WTC11 (cell line): ENCODE measurements at regions not wholly inside any gene's neighbourhood (a gene's known extent, or its start where the extent isn't known, plus 50 kb on each side); places are given as distances from the start of the nearest gene placed in this dataset.

ENCODE experiments used
- ATAC-seq: fragments of 200-7000 bp; cut with Tn5 transposase; 2 replicates; pipeline ENCODE4 v1.10.0; 2021; ENCODE audit warnings: mild to moderate bottlenecking, moderate library complexity
- CTCF ChIA-PET: fragments of 300-600 bp; sonication (Branson Sonifier 250); formaldehyde crosslinking; loops from one replicate; lab custom pipeline; 2021; ENCODE audit warnings: antibody characterized with exemption; lab: Charles Lee
- POLR2A ChIA-PET: fragments of 350-600 bp; sonication (Branson Sonifier 250); formaldehyde crosslinking; loops from one replicate; lab custom pipeline; 2021; ENCODE audit warnings: antibody characterized with exemption; lab: Charles Lee
- DNase-seq: peaks from one replicate; pipeline ENCODE4 v3.0.0; 2021; ENCODE audit warnings: low spot score
- H3K27ac Mint-ChIP-seq: 2 replicates; pipeline ENCODE4 v1.8.0; 2021; ENCODE audit warnings: mixed read lengths
- H3K27me3 Mint-ChIP-seq: 2 replicates; pipeline ENCODE4 v1.8.0; 2021; ENCODE audit warnings: low read depth, mild to moderate bottlenecking, moderate library complexity, mixed read lengths
- H3K36me3 Mint-ChIP-seq: 2 replicates; pipeline ENCODE4 v1.8.0; 2021; ENCODE audit warnings: mixed read lengths
- H3K4me1 Mint-ChIP-seq: 2 replicates; pipeline ENCODE4 v1.8.0; 2022; ENCODE audit warnings: mixed read lengths
- H3K4me3 Mint-ChIP-seq: 2 replicates; pipeline ENCODE4 v1.8.0; 2021; ENCODE audit warnings: mild to moderate bottlenecking, moderate library complexity, mixed read lengths
- H3K9me3 Mint-ChIP-seq: 2 replicates; pipeline ENCODE4 v1.8.0; 2021; ENCODE audit warnings: mixed read lengths
- AFF4 ChIP-seq: sonication (generic); formaldehyde crosslinking; IDR thresholded peaks from 2 replicates; pipeline ENCODE4 v1.8.1; 2023; ENCODE audit warnings: mild to moderate bottlenecking, missing genetic modification reagents, borderline replicate concordance
- AR ChIP-seq: fragments of 250-450 bp; sonication (Bioruptor Pico); IDR thresholded peaks from 2 replicates; pipeline ENCODE4 v1.9.0; 2021; ENCODE audit warnings: mild to moderate bottlenecking
- E2F1 ChIP-seq: sonication (generic); formaldehyde crosslinking; IDR thresholded peaks from 2 replicates; pipeline ENCODE4 v1.8.0; 2022; ENCODE audit warnings: mild to moderate bottlenecking, missing genetic modification reagents
- E2F4 ChIP-seq: sonication (generic); formaldehyde crosslinking; IDR thresholded peaks from 2 replicates; pipeline ENCODE4 v1.8.1; 2022; ENCODE audit warnings: low read depth, mild to moderate bottlenecking, moderate library complexity, missing genetic modification reagents, borderline replicate concordance
- ERG ChIP-seq: fragments of 250-450 bp; sonication (Bioruptor Pico); IDR thresholded peaks from 2 replicates; pipeline ENCODE4 v1.8.0; 2021; ENCODE audit warnings: mild to moderate bottlenecking
- FOXP1 ChIP-seq: sonication (generic); formaldehyde crosslinking; IDR thresholded peaks from 2 replicates; pipeline ENCODE4 v1.8.0; 2022; ENCODE audit warnings: missing genetic modification reagents, mild to moderate bottlenecking, moderate library complexity, borderline replicate concordance
- JUN ChIP-seq: sonication (generic); formaldehyde crosslinking; IDR thresholded peaks from 2 replicates; pipeline ENCODE4 v1.8.0; 2023; ENCODE audit warnings: mild to moderate bottlenecking, missing genetic modification reagents
- NR2C2 ChIP-seq: sonication (generic); formaldehyde crosslinking; IDR thresholded peaks from 2 replicates; pipeline ENCODE4 v1.8.0; 2022; ENCODE audit warnings: mild to moderate bottlenecking, missing genetic modification reagents
- NR3C1 ChIP-seq: sonication (generic); formaldehyde crosslinking; conservative IDR thresholded peaks from 2 replicates; pipeline ENCODE4 v1.8.1; 2023; ENCODE audit warnings: low read depth, mild to moderate bottlenecking, missing genetic modification reagents
- RORB ChIP-seq: fragments of 250-450 bp; sonication (Bioruptor Pico); IDR thresholded peaks from 2 replicates; pipeline ENCODE4 v1.9.0; 2021; ENCODE audit warnings: mild to moderate bottlenecking
- ZBTB43 ChIP-seq: sonication (generic); formaldehyde crosslinking; IDR thresholded peaks from 2 replicates; pipeline ENCODE4 v1.8.1; 2023; ENCODE audit warnings: mild to moderate bottlenecking, missing genetic modification reagents
- ZMAT4 ChIP-seq: fragments of 250-450 bp; sonication (Bioruptor Pico); IDR thresholded peaks from 2 replicates; pipeline ENCODE4 v1.9.0; 2021; ENCODE audit warnings: mild to moderate bottlenecking
- ZNF138 ChIP-seq: sonication (generic); formaldehyde crosslinking; conservative IDR thresholded peaks from 2 replicates; pipeline ENCODE4 v1.8.1; 2022; ENCODE audit warnings: mild to moderate bottlenecking, moderate library complexity, missing genetic modification reagents
- ZNF219 ChIP-seq: sonication (generic); formaldehyde crosslinking; IDR thresholded peaks from 2 replicates; pipeline ENCODE4 v1.8.0; 2023; ENCODE audit warnings: missing genetic modification reagents, mild to moderate bottlenecking, borderline replicate concordance
- ZNF232 ChIP-seq: sonication (generic); formaldehyde crosslinking; IDR thresholded peaks from 2 replicates; pipeline ENCODE4 v1.8.0; 2022; ENCODE audit warnings: mild to moderate bottlenecking, missing genetic modification reagents
- ZNF425 ChIP-seq: fragments of 250-450 bp; sonication (Bioruptor Pico); conservative IDR thresholded peaks from 2 replicates; pipeline ENCODE4 v1.9.0; 2021; ENCODE audit warnings: mild to moderate bottlenecking
- ZNF512 ChIP-seq: sonication (generic); formaldehyde crosslinking; IDR thresholded peaks from 2 replicates; pipeline ENCODE4 v1.8.1; 2022; ENCODE audit warnings: missing genetic modification reagents, borderline replicate concordance

GRCh38 chr16:47892999-47893398 is 262.8 kb downstream of the ABCC12 start:
- H3K36me3 Mint-ChIP-seq, result peaks cover 6% of the 10 kb centered on the region; the same call in 1 of the 2 replicates
- H3K4me3 Mint-ChIP-seq, result no peak overlapping the region
- ChIA-PET CTCF (no interaction called here), POLR2A (no interaction called here)
- TF ChIP-seq E2F1 (CRISPR knock-in tag), result no peak
- TF ChIP-seq ERG (CRISPR knock-in tag), result no peak
- TF ChIP-seq RORB (CRISPR knock-in tag), result no peak
- TF ChIP-seq AFF4 (CRISPR knock-in tag), result no peak
- no peak for TF ChIP-seq ZNF232 (CRISPR knock-in tag)
- no peak for TF ChIP-seq ZNF219 (CRISPR knock-in tag)
- no peak for TF ChIP-seq E2F4 (CRISPR knock-in tag)
- TF ChIP-seq ZNF138 (CRISPR knock-in tag), result no peak
- TF ChIP-seq JUN, result no peak
- TF ChIP-seq ZNF425 (CRISPR knock-in tag), result no peak
- TF ChIP-seq ZBTB43, result no peak
- H3K27ac Mint-ChIP-seq, result no peak overlapping the region
- peaks cover 29% of the 10 kb centered on the region for H3K4me1 Mint-ChIP-seq
- DNase-seq (no peak), ATAC-seq (no peak)
- H3K9me3 Mint-ChIP-seq, result peaks cover 28% of the 10 kb centered on the region
- no peaks in the 10 kb centered on the region; the same call in 1 of the 2 replicates for H3K27me3 Mint-ChIP-seq

GRCh38 chr16:47888734-47889133 is 267.1 kb downstream of the ABCC12 start:
- H3K27me3 Mint-ChIP-seq, result no peaks in the 10 kb centered on the region
- ATAC-seq (no peak), DNase-seq (no peak)
- no peak overlapping the region for H3K4me3 Mint-ChIP-seq
- peaks cover 57% of the 10 kb centered on the region for H3K4me1 Mint-ChIP-seq
- ChIA-PET CTCF (no interaction called here), POLR2A (no interaction called here)
- peak overlapping the region; percentile 52; the same call in 1 of the 2 replicates for H3K27ac Mint-ChIP-seq
- TF ChIP-seq FOXP1 (CRISPR knock-in tag), result no peak
- TF ChIP-seq NR2C2, result no peak
- no peak for TF ChIP-seq NR3C1 (CRISPR knock-in tag)
- TF ChIP-seq ZNF512 (CRISPR knock-in tag), result no peak
- TF ChIP-seq ZMAT4 (CRISPR knock-in tag), result no peak
- TF ChIP-seq JUN, result no peak
- TF ChIP-seq AR (CRISPR knock-in tag), result no peak
- 0 out of 2 replicates have a peak, but pooled peaks cover 3% of the 10 kb centered on the region for H3K36me3 Mint-ChIP-seq
- peaks cover 12% of the 10 kb centered on the region for H3K9me3 Mint-ChIP-seq
